ENCODE measurements at regions not wholly inside any gene's neighbourhood (a gene's known extent, or its start where the extent isn't known, plus 50 kb on each side); places are given as distances from the start of the nearest gene placed in this dataset.
"Not testable (repeated sequence)": the region's sequence is repeated elsewhere in the genome, so short reads cannot be mapped to it uniquely, and the experiment has no call there.

DNA sequence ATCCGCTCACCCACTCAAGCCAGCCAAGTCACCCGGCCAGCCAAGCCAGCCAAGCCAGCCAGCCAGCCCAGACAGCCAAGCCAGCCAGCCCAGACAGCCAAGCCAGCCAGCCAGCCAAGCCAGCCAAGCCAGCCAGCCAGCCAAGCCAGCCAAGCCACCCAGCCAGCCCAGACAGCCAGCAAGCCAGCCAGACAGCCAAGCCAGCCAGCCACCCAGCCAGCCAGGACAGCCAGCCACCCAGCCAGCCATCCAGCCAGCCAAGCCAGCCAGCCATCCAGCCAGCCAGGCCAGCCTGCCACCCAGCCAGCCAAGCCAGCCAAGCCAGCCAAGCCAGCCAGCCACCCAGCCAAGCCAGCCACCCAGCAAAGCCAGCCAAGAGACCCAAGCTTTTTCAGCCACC is 316.8 kb upstream of the PLGLB2 start:
- not testable (repeated sequence) for DNase-seq (ENCODE audit: low read depth)

DNA sequence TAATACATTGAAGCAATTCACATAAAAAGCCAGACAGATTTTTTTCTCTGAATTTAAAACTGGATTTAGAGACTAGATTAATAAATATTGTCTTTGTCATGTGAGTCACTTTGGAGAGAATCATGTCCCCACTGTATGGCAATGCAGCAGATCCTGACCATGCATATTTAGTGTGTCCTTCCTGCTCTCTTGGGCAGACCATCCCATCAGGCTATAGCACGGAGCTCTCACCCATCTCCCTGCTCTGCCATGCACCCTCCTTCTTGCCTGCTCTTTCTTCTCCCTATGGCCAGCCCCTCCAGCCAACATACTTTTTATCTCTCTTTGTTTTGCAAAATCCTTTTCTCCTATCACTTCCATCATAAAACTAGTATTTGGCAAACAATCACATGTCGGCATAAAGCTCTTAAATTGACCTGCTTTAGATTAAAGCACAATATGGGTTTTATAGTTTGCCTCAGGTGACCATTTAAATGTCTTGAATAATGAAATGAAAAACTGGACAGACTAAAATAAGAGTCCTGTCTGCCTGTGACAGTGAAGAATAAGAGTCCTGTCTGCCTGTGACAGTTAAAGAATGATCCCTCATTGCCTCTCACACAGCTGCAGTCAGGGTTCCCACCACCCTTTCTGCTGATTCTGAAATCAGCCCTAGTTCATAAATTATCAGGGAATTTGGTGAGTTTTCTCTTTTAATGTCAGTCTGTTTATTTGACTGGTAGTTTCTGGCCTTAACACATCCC is 315.0 kb upstream of the PLGLB2 start:
- not testable (repeated sequence) for DNase-seq (ENCODE audit: low read depth)

DNA sequence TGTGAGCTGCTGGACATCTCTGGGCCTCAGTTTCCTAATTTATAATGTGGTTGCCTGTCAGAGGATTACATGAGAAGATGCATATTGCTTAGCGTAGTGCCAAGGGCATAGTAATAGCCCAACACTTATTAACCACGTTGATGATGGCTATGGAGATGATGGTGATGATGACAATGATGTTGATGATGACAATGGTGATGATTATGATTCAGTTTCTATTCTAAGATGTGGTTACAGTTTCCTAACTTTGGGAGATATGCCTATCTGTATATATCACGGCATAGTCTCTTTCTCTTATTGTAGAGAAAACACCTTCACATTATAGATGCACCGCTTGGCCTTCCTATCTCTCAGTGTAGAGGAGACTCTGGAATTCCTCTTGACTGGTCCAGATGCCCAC is 311.9 kb upstream of the PLGLB2 start:
- DNase-seq (ENCODE audit: low read depth) = not testable (repeated sequence)

DNA sequence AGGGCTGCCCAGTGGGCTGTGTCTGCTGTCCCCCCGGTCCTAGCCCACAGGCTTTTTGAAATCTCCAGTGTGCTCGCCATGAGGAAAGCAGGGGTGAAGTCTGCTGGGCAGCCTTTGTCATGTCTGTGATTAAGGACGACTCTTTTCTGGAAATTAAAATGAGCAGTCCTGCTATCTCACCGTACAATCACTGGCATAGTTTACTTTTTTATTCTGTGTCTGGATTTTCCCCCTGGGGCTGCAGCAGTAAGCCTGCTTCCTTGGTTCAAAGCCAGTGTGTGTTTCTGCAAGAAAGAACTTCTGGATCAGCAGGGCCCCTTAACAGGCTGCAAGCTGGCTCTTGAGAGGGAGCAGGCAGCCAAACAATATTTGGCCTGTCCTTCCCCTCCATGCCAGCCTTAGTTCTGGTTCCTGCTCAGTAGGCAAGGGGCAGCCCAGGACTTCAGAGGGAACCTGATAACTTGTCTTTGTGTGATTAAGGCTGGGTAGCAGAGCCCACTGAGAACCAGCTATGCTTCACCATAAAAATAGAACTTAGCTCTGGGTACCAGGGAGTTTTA is 310.1 kb upstream of the PLGLB2 start:
- not testable (repeated sequence) for DNase-seq (ENCODE audit: low read depth)

DNA sequence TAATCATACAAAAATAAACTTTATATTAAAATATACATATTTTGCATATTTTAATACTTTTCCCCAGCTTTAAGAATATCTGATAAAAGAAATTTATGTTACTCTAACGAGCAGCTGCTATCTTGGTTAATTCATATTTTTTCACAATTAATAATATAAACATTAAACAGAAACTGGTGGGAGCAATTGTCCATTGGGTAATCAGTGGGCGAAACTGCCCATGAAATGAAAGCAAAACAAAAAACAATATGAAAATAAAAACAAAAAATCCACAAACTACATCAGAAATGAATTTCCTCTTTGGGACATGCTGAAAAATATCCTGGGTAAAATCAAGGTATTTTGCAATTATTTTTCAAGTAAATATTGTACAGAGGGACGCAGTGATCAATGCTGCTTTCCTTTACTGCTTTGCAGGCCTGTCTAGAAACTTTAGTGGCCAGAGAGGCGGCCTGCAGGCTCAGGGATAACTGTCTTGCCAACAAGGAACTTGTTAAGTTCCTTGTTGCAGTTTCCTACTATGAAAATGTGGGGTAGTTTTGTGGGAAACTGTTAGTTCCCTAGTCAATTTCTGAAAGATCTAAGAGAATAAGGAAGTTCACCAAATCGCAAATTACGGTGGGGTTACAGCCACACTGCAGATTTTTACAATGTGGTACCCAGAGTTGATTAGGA is 309.0 kb upstream of the PLGLB2 start:
- not testable (repeated sequence) for DNase-seq (ENCODE audit: low read depth)

DNA sequence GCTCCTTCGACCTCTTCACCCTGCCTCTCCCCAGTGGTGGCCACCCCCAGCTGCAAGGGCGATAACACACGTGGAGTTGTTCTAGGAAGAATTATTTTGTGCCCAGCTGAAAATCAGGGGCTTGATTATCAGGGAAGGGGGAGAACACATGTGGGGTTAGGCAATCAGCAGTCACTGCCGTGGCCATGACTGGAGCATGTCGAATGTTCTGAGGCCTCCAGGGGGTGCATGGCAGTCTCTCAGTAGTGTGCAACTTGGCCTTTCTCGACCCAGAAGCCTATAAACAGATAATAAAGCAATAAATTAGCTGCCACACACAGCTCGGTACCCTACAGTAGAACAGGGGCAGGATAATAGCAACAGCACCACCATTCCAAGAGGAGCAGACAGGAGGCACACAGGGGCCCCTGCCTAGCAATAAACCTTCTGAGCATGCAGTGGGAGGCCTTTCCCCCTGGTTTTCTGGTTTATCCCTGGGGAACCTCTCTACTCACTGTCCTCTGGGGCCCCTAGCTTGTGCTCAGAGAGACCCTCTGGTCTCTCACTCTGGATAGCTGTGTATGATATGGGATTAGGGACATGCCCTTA is 308.2 kb upstream of the PLGLB2 start:
- not testable (repeated sequence) for DNase-seq (ENCODE audit: low read depth)

DNA sequence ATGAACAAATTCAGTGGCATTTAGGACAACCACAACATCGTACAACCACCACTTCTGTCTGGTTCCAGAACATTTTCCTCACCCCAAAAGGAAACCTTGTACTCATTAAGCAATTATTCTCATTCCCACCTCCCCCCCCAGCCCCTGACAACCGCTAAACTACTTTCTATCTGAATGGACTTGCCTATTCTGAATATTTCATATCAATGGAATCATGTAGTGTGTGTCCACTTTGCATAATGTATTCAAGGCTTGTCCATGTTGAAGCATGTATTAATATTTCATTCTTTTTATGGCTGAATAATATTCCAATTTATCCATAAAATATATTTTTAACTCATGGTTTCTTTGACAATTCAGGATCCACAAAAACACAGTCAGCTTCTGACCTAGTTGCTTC is 307.2 kb upstream of the PLGLB2 start:
- DNase-seq (ENCODE audit: low read depth) = not testable (repeated sequence)

DNA sequence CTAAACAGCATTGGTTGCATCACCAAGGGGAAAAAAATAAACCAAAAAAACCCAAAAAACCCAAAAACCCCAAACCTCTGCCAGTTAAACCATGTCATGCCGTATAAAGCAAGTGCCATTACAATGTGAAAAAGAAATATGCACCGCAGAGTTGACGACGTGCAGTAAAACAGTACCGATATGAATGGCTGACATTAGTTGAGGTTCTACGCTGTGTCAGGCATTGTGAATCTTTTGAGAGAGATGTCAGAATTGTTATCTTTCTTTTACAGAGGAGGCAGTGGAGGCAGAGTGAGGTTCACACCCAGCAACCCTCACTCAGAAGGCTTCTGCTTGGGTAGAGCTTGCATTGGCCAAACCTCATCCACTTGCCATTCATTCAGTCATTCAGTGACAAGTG is 306.5 kb upstream of the PLGLB2 start:
- not testable (repeated sequence) for DNase-seq (ENCODE audit: low read depth)

DNA sequence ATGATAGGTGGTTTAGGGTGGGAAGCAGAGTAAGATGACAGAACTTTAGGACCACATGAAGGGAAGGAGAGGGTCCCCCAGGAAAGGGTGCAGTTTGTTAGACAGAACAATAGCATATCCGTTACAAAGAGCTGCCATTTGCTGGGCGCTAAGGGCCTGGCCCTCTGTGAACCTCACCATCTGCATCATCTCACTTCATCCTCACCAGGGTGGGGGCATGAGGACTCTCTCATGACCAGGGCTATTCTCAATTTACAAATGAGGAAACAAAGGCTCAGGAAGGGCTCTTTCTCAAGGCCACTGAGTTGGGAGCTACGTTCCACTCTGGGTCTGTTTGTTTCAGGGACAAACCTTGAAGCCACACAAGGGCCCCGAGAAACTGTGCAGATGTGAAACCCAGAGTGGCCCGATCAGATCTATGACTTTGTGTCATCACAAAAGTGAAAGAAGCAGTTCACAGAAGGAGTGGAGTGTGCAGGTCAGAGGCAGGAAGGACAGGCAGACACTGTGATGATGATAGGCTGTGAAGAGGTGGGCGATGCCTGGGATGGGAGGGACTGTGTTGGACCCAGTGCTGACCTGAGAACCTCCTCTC is 304.8 kb upstream of the PLGLB2 start:
- not testable (repeated sequence) for DNase-seq (ENCODE audit: low read depth)

DNA sequence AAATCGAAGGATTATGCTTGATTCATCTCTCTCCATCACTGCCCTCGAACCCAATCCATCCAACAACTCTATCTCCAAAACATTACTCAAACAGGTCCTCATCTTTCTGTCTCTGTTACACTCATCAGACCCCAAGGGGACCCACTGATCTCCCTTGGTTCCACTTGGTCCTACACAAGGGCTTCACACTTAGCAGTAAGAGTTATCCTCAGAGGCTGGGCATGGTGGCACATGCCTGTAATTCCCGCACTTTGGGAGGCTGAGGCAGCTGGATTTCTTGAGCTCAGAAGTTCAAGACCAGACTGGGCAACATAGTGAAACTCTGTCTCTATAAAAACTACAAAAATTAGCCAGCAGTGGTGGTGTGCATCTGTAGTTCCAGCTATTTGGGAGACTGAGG is 302.9 kb upstream of the PLGLB2 start:
- not testable (repeated sequence) for DNase-seq (ENCODE audit: low read depth)

DNA sequence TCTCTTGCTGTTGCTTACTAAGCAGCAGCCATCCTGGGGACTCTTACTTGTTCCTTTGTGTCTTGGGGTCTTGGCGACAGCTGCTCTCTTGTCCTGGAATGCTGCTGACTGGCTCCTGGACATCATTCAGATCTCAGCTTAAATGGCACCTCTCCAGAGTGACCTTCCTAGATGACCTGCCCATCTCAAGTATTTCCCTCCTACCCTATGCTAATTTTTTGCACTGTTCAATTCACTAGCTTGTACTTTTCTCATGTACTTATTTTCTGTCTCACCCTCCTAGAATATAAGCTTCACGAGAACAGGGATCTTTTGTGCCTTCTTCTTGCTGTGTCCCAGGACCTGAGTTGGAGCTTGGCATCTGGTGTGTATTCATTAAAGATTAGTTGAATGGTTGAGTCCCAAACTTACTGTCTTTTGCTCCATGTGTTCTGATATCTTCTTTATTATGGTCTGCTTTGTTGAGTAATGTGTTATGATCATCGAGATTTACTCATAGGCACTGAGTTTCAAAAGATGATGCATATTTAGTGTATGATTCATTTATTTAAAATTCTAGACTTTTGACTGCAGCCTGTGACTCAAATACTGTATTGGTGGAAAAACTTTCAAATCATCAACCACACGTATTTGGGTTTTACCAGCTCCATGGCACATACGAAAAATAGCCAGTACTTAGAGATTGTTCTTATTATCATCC is 302.1 kb upstream of the PLGLB2 start:
- DNase-seq (ENCODE audit: low read depth) = not testable (repeated sequence)

DNA sequence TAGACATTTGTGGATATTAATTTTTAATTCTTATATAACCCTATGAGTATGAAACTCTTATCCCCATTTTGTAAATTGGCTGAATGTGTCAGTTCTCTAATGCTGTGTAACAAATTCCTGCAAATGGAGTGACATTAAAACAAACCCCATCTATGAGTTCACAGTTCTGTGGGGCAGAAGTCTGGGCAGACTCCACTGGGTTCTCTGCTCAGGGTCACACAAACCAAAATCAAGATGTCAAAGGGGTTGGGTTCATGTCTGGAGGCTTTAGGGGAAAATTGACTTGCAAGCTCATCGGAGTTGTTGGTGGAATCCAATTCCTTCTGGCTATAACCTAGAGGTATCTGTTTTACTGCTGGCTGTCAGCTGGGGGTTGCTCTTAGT is 301.6 kb upstream of the PLGLB2 start:
- not testable (repeated sequence) for DNase-seq (ENCODE audit: low read depth)

DNA sequence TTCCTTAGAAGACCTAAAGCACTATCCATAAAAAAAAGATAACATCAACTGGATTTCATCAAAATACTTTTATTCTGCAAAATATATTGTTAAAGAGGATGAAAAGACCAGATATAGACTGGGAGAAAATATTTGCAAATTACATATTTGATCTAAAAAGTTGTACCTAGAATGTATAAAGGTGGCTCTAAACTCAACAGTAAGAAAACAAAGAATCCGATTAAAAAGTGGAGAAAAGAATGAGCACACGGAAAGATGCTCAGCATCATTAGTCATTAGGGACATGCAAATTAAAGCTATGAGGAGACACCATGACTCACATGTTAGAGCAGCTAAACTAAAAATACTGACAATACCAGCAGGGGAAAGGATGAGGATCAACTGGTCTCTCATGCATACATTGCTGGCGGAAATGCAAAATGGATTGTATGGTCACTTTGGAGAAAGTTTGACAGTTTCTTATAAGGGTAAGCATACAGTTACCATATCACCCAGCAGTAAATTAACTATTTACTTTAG is 298.4 kb upstream of the PLGLB2 start:
- not testable (repeated sequence) for DNase-seq (ENCODE audit: low read depth)

DNA sequence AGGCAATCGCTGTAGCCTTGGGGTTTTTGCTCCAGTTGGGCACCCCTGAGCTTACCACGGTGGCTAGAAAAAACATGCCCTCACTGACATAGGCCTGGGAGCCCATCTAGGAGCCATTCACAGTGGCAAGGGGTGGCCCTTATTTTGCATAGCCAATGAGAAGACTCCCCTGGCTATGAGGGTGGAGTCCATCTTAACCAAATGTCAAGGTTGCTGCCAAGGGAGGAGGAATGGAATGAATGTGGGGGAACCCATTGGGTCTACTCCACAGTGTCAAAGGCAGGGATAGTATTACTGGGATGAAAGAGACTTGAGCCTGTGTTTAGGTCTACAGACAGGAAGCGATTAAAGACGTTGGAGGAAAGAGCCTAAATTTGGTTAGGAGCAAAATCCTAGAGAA is 295.7 kb upstream of the PLGLB2 start:
- DNase-seq (ENCODE audit: low read depth) = not testable (repeated sequence)

DNA sequence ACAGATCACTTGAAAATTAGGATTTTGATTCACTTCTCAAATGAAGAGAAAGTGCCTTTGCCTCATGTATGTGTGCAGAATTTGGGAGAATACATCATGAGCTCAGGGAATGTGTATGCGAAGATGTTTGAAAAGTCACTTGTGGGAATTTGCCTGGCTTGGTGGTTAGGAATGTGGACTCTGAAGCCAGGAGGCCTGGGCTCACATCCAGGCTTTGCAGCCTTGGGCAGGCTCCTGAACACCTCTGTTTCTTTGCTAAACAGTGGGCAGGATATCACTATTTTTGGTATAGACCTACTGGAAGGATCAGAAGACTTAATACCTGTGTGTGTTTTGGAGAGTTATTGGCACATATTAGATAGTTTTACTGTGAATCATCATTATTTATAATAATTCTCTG is 295.0 kb upstream of the PLGLB2 start:
- DNase-seq (ENCODE audit: low read depth) = not testable (repeated sequence)

DNA sequence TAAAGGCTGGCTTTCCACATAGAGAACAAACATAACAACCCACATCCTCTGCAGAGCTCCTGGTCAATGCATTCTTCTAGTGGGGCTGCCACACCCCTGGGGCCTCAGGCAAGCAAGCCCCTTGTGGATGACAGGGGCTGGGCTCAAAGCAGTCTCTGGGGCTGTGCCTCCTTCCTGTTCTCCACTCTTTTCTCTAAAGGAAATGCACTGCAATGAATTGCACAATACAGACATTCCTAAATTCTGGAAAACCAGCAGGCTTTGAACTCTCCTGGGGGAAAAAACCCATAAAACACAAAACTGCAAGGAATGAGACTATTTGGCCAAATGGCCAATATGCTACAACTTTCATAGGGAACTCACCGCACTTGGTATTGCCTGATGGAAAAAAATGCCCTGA is 293.9 kb upstream of the PLGLB2 start:
- DNase-seq (ENCODE audit: low read depth) = not testable (repeated sequence)

DNA sequence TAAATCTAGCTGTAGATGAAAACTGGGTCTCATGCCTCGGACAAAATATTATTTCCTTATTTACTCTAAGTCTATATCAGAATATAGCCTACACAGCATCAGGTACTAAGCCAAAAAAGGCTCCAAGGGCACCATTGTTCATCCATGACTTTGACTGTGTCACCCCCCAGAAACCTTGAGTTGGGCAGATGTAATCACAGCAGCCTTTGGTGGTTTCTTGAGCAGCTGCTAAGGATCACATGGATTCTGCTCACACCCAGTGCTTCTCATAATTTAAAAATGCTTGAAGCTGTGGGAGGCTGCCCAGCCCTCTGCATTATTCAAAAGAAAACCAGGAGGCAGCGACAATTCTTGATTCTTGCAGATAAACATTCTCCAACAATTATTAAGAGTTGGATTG is 293.5 kb upstream of the PLGLB2 start:
- not testable (repeated sequence) for DNase-seq (ENCODE audit: low read depth)

DNA sequence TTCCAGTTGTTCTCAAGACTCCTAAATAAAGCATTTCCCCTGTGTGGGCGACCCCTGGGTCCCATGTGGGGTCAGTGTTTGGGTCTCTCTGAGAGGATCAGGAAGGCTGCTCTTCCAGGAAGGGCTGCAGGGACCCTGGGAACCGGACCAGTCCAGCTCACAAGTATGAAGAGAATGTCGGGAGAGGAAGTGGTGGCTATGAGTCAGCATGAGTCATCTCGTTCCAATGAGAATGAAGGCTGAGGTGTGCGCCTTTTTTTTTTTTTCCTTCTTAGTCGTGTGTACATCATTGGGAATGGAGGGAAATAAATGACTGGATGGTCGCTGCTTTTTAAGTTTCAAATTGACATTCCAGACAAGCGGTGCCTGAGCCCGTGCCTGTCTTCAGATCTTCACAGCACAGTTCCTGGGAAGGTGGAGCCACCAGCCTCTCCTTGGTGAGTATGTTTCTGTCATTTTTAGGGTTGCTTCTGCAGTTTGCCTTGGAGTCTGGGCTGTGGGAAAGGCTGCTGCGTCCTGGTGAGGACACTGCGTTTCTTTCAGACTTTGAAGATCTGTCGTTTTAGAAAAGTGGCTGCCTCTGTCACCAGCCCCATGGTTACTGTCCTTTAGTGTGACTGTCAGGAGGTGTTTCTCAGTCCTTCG is 292.6 kb upstream of the PLGLB2 start:
- DNase-seq (ENCODE audit: low read depth) = not testable (repeated sequence)

DNA sequence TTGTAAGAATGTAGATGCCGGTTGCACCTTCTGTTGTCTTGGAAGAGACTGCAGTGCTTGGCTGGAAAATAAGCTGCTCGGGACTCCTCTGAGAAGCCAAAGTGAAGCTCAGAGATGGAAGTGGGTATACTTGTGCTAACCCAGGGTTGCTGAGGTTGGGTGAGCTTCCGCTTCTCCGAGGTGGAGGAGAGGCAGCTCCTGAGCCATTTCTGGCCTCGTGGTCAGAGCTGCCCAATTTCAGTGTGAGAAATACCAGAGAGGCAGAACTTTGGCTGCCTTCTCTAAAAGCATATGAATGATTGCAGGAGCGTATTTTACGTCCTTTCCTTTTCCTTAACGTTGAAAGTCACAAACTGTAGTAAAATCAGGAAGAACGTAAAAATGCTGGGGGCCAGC is 292.0 kb upstream of the PLGLB2 start:
- DNase-seq (ENCODE audit: low read depth) = not testable (repeated sequence)

DNA sequence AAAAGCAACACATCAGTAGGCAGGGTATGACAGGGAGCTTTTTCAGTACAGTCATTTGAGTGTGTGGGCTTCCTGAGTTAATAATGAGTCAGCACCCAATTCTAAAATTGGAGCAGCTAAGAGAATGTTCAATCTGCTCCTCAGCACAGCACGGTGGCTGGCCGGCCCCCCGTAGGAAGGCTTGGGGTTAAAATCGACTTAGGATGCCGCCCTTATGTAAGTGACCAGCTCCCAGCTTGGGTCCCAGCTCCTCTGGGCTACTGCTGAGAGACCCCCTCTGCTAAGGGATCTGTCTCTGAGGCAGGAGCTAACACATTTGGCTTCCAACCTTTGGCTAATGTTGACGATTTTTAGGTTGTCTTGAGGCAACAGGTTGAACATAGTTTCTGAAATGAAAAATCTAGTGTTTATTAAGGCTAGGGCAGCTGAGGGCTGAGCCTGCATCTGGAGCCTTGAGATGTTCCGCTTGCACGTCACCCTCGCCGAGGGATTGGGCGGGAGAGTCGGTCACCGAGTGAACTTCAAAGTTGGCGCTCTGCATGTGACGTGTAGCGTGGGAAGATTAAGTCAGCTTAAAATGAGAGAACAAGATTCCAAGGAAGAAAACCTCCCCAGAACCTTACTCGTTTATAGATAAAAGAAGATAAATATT is 291.3 kb upstream of the PLGLB2 start:
- not testable (repeated sequence) for DNase-seq (ENCODE audit: low read depth)

DNA sequence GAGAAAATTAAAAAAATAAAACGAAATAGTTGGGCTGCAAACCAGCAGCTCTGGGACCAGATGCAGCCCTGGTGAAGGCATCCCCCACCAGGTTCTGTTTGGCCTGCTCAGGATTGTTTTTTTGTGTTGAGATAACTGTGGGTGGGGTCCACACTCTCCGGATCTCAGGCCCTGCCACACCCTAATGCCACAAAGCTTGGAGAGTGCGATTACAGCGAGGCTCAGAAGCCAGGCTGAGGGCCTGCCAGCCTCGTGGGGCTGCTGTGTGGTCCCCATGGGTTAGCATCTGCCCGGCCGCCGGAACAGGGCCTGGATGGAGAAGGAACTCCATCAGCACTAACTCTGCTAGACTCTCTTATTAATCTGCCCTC is 290.8 kb upstream of the PLGLB2 start:
- not testable (repeated sequence) for DNase-seq (ENCODE audit: low read depth)

Data from stimulated activated CD8-positive, alpha-beta memory T cell treated with anti-CD3 and anti-CD28 coated beads, Interleukin-7, amount 100 ng/mL, for 24 hours (primary cell).